Bronchial epithelial cell (primary cell): ENCODE measurements at regions not wholly inside any gene's neighbourhood (a gene's known extent, or its start where the extent isn't known, plus 50 kb on each side); places are given as distances from the start of the nearest gene placed in this dataset.

Experiments used
- DNase-seq: peaks from one replicate; pipeline ENCODE4 v3.0.0-alpha.2; 2010; ENCODE audit warnings: low read depth
- FAIRE-seq: peaks from 2 replicates; lab custom pipeline; 2011; peaks lifted over from hg19 to GRCh38; lab: Jason Lieb, UNC
- H3K27me3 ChIP-seq: 2 replicates; pipeline ENCODE4 v1.5.1; 2011; ENCODE audit warnings: low read length; ENCODE audit not compliant: control insufficient read depth, insufficient read depth
- H3K36me3 ChIP-seq: 2 replicates; pipeline ENCODE4 v1.5.1; 2011; ENCODE audit warnings: low read length; ENCODE audit not compliant: control insufficient read depth, insufficient read depth
- H3K4me3 ChIP-seq: 2 replicates; pipeline ENCODE4 v1.5.1; 2011; ENCODE audit warnings: mild to moderate bottlenecking, low read depth, low read length, control low read depth
- CTCF ChIP-seq: IDR thresholded peaks from 2 replicates; pipeline ENCODE4 v1.5.1; 2011; ENCODE audit warnings: mild to moderate bottlenecking, moderate library complexity, low read length, control low read depth, inconsistent platforms; ENCODE audit not compliant: insufficient read depth, severe bottlenecking

- Histone ChIP-seq H3K27me3 (no peaks in the 10 kb centered on the region), H3K36me3 (no peaks in the 10 kb centered on the region), H3K4me3 (no peak overlapping the region)
- no peak for TF ChIP-seq CTCF
- no peak for DNase-seq
- FAIRE-seq, result no peak
Measured at GRCh38 chr9:28051559-28052503, 478.6 kb upstream of the C9orf72 start.

GRCh38 chr9:28053096-28053777 lies 480.0 kb upstream of the C9orf72 start:
- Histone ChIP-seq H3K4me3 (no peak overlapping the region), H3K27me3 (no peaks in the 10 kb centered on the region), H3K36me3 (no peaks in the 10 kb centered on the region)
- no peak for FAIRE-seq
- DNase-seq, result no peak
- no peak for TF ChIP-seq CTCF

GRCh38 chr9:28056006-28056405 lies 482.7 kb upstream of the C9orf72 start:
- DNase-seq, result no peak
- no peak for TF ChIP-seq CTCF
- no peaks in the 10 kb centered on the region for H3K36me3 ChIP-seq
- H3K4me3 ChIP-seq, result no peak overlapping the region
- FAIRE-seq, result no peak
- no peaks in the 10 kb centered on the region for H3K27me3 ChIP-seq

GRCh38 chr9:28056466-28056865 lies 483.2 kb upstream of the C9orf72 start:
- TF ChIP-seq CTCF, result no peak
- FAIRE-seq, result no peak
- no peak overlapping the region for H3K4me3 ChIP-seq
- H3K27me3 ChIP-seq, result no peaks in the 10 kb centered on the region
- no peaks in the 10 kb centered on the region for H3K36me3 ChIP-seq
- DNase-seq, result no peak

GRCh38 chr9:28059192-28059591 lies 485.9 kb upstream of the C9orf72 start:
- Histone ChIP-seq H3K4me3 (no peak overlapping the region), H3K27me3 (no peaks in the 10 kb centered on the region), H3K36me3 (no peaks in the 10 kb centered on the region)
- TF ChIP-seq CTCF, result no peak
- no peak for FAIRE-seq
- DNase-seq, result no peak
